OCI-LY3 (cell line): ENCODE measurements at regions not wholly inside any gene's neighbourhood (a gene's known extent, or its start where the extent isn't known, plus 50 kb on each side); places are given as distances from the start of the nearest gene placed in this dataset.

Experiments used
- H2AFZ ChIP-seq: fragments of 200-600, 300-600 bp; shearing (Covaris generic); 2 replicates; pipeline ENCODE4 v1.6.0; 2014; ENCODE audit warnings: antibody characterized with exemption, low read depth, low read length
- H3K27ac ChIP-seq: fragments of 200-600, 300-600 bp; sonication (generic); 2 replicates; pipeline ENCODE4 v1.5.1; 2014; ENCODE audit warnings: mild to moderate bottlenecking, low read length, moderate library complexity, mixed read lengths
- H3K27me3 ChIP-seq: fragments of 200-600, 300-600 bp; sonication (generic); 2 replicates; pipeline ENCODE4 v1.6.1; 2014; ENCODE audit warnings: low read depth, low read length, mixed read lengths
- H3K36me3 ChIP-seq: fragments of 200-600, 300-600 bp; sonication (generic); replicated peaks from 2 replicates; pipeline ENCODE3; 2014; ENCODE audit warnings: low read depth, low read length, mixed read lengths
- H3K4me1 ChIP-seq: fragments of 300-600, 200-600 bp; sonication (generic); 2 replicates; pipeline ENCODE4 v1.6.1; 2014; ENCODE audit warnings: low read length, mixed read lengths
- H3K4me2 ChIP-seq: fragments of 200-600, 300-600 bp; sonication (generic); 2 replicates; pipeline ENCODE4 v1.6.1; 2014; ENCODE audit warnings: low read length, mixed read lengths
- H3K4me3 ChIP-seq: fragments of 300-600, 200-600 bp; sonication (generic); 2 replicates; pipeline ENCODE4 v1.5.1; 2014; ENCODE audit warnings: antibody characterized with exemption, mild to moderate bottlenecking, low read length, moderate library complexity
- H3K79me2 ChIP-seq: fragments of 300-600, 200-600 bp; shearing (Covaris generic); 2 replicates; pipeline ENCODE4 v1.6.1; 2014; ENCODE audit warnings: mild to moderate bottlenecking, low read length, mixed read lengths
- H3K9ac ChIP-seq: fragments of 300-600, 200-600 bp; shearing (Covaris generic); 2 replicates; pipeline ENCODE4 v1.6.0; 2014; ENCODE audit warnings: mild to moderate bottlenecking, low read length, moderate library complexity
- H3K9me3 ChIP-seq: fragments of 200-600, 300-600 bp; shearing (Covaris generic); 2 replicates; pipeline ENCODE4 v1.6.1; 2014; ENCODE audit warnings: low read length, mixed read lengths; ENCODE audit not compliant: insufficient read depth
- H4K20me1 ChIP-seq: fragments of 200-600, 300-600 bp; sonication (generic); 2 replicates; pipeline ENCODE4 v1.6.1; 2016; ENCODE audit warnings: low read length, mixed read lengths; ENCODE audit not compliant: insufficient read depth
- EZH2phosphoT487 ChIP-seq: fragments of 200-600 bp; shearing (Covaris generic); IDR thresholded peaks from 2 replicates; pipeline ENCODE4 v1.6.1; 2018; ENCODE audit warnings: antibody characterized with exemption, mixed run types, low read depth
- TF ChIP-seq, protein P1 (sequence below): fragments of 200-600, 300-600 bp; sonication (generic); IDR thresholded peaks from 2 replicates; pipeline ENCODE4 v1.5.1; 2014; ENCODE audit warnings: antibody characterized with exemption, low read length, low read depth

- Histone ChIP-seq H3K4me3 (no peak overlapping the region), H3K27me3 (no peaks in the 10 kb centered on the region)
- no peak for TF ChIP-seq EZH2phosphoT487
- TF ChIP-seq, protein P1, sequence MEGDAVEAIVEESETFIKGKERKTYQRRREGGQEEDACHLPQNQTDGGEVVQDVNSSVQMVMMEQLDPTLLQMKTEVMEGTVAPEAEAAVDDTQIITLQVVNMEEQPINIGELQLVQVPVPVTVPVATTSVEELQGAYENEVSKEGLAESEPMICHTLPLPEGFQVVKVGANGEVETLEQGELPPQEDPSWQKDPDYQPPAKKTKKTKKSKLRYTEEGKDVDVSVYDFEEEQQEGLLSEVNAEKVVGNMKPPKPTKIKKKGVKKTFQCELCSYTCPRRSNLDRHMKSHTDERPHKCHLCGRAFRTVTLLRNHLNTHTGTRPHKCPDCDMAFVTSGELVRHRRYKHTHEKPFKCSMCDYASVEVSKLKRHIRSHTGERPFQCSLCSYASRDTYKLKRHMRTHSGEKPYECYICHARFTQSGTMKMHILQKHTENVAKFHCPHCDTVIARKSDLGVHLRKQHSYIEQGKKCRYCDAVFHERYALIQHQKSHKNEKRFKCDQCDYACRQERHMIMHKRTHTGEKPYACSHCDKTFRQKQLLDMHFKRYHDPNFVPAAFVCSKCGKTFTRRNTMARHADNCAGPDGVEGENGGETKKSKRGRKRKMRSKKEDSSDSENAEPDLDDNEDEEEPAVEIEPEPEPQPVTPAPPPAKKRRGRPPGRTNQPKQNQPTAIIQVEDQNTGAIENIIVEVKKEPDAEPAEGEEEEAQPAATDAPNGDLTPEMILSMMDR, result peak; percentile 97
Observed at GRCh38 chr1:233790662-233791371, 113.7 kb upstream of the SLC35F3 start.

GRCh38 chr1:233791372-233791703 is 113.1 kb upstream of the SLC35F3 start:
- Histone ChIP-seq H3K4me2 (no peak overlapping the region), H3K4me1 (no peaks in the 10 kb centered on the region), H2AFZ (no peak overlapping the region), H3K27ac (no peak overlapping the region), H3K79me2 (no peaks in the 10 kb centered on the region), H4K20me1 (no peaks in the 10 kb centered on the region), H3K9ac (no peak overlapping the region), H3K36me3 (no peaks in the 10 kb centered on the region), H3K27me3 (no peaks in the 10 kb centered on the region), H3K4me3 (no peak overlapping the region), H3K9me3 (no peaks in the 10 kb centered on the region)
- TF ChIP-seq, protein P1, result no peak
- no peak for TF ChIP-seq EZH2phosphoT487

More at GRCh38 chr1:233790662-233791371, 113.7 kb upstream of the SLC35F3 start:
- H3K4me2 ChIP-seq, result no peak overlapping the region
- H4K20me1 ChIP-seq, result no peaks in the 10 kb centered on the region
- no peaks in the 10 kb centered on the region for H3K79me2 ChIP-seq
- no peak overlapping the region for H2AFZ ChIP-seq
- H3K36me3 ChIP-seq, result no peaks in the 10 kb centered on the region
- no peaks in the 10 kb centered on the region for H3K9me3 ChIP-seq
- no peak overlapping the region for H3K27ac ChIP-seq
- H3K4me1 ChIP-seq, result no peaks in the 10 kb centered on the region
- no peak overlapping the region for H3K9ac ChIP-seq

- Histone ChIP-seq H2AFZ (no peak overlapping the region), H4K20me1 (no peaks in the 10 kb centered on the region), H3K9ac (no peak overlapping the region), H3K4me3 (no peak overlapping the region), H3K79me2 (no peaks in the 10 kb centered on the region), H3K9me3 (no peaks in the 10 kb centered on the region), H3K36me3 (no peaks in the 10 kb centered on the region), H3K4me1 (no peaks in the 10 kb centered on the region), H3K27me3 (no peaks in the 10 kb centered on the region), H3K27ac (no peak overlapping the region), H3K4me2 (no peak overlapping the region)
- no peak for TF ChIP-seq EZH2phosphoT487
- TF ChIP-seq, protein P1, result no peak
Observed at GRCh38 chr1:233791721-233792120, 112.8 kb upstream of the SLC35F3 start.

DNA sequence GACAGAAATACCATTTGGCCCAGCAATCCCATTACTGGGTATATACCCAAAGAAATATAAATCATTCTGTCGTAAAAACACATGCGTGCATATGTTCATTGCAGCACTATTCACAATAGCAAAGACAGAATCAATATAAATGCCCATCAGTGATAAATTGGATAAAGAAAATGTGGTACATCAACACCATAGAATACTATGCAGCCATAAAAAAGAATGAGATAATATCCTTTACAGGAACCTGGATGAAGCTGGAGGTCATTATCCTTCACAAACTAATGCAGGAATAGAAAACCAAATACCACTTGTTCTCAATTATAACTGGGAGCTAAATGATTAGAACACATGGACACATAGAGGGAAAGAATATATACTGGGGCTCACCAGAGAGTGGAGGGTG is 109.6 kb upstream of the SLC35F3 start:
- no peaks in the 10 kb centered on the region for H3K4me1 ChIP-seq
- H3K9ac ChIP-seq, result no peak overlapping the region
- H3K4me2 ChIP-seq, result no peak overlapping the region
- H3K4me3 ChIP-seq, result no peak overlapping the region
- TF ChIP-seq EZH2phosphoT487, result no peak
- TF ChIP-seq, protein P1, result no peak
- no peaks in the 10 kb centered on the region for H3K79me2 ChIP-seq
- no peaks in the 10 kb centered on the region for H3K9me3 ChIP-seq
- H4K20me1 ChIP-seq, result no peaks in the 10 kb centered on the region
- no peak overlapping the region for H3K27ac ChIP-seq
- H3K27me3 ChIP-seq, result peaks cover 8% of the 10 kb centered on the region; the same call in 1 of the 2 replicates
- no peak overlapping the region for H2AFZ ChIP-seq
- H3K36me3 ChIP-seq, result no peaks in the 10 kb centered on the region
